ENCODE measurements at regions not wholly inside any gene's neighbourhood (a gene's known extent, or its start where the extent isn't known, plus 50 kb on each side); places are given as distances from the start of the nearest gene placed in this dataset.

DNA sequence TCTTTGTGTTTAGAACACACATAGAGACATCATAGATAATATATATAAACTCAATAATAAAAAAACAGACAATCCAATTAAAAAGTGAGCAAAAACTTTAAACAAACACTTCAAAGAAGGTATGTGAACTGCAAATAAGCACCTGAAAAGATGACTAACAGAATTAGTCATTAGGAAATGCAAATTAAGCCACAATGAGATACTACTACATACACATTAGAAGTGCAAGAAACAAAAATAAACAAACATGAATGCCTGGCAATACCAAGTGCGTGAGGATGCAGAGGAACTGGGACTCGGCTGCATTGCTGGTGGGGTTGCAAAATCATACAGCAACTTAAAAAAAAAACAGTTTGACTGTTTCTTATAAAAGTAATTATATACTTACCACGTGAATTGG is 799.0 kb downstream of the KCNJ2 start:
- TF ChIP-seq EZH2 (IDR thresholded peaks at IDR 0.05; ENCODE audit: borderline replicate concordance, low read length): no peak
- TF ChIP-seq, protein P1, sequence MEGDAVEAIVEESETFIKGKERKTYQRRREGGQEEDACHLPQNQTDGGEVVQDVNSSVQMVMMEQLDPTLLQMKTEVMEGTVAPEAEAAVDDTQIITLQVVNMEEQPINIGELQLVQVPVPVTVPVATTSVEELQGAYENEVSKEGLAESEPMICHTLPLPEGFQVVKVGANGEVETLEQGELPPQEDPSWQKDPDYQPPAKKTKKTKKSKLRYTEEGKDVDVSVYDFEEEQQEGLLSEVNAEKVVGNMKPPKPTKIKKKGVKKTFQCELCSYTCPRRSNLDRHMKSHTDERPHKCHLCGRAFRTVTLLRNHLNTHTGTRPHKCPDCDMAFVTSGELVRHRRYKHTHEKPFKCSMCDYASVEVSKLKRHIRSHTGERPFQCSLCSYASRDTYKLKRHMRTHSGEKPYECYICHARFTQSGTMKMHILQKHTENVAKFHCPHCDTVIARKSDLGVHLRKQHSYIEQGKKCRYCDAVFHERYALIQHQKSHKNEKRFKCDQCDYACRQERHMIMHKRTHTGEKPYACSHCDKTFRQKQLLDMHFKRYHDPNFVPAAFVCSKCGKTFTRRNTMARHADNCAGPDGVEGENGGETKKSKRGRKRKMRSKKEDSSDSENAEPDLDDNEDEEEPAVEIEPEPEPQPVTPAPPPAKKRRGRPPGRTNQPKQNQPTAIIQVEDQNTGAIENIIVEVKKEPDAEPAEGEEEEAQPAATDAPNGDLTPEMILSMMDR (conservative IDR thresholded peaks at IDR 0.05 in 1 of 2, IDR thresholded peaks at IDR 0.05 in 1 of 2; ENCODE audit: extremely low read depth in 1 of 2, insufficient read depth in 1 of 2, low read depth in 1 of 2, low read length in 2 of 2): no peak

Data from mammary epithelial cell (primary cell).